NCI-H460 (cell line): ENCODE measurements at regions not wholly inside any gene's neighbourhood (a gene's known extent, or its start where the extent isn't known, plus 50 kb on each side); places are given as distances from the start of the nearest gene placed in this dataset.
"Not testable (repeated sequence)": the region's sequence is repeated elsewhere in the genome, so short reads cannot be mapped to it uniquely, and the experiment has no call there.

Experiments
- DNase-seq: peaks from one replicate; pipeline ENCODE4 v3.0.0-alpha.2; 2016; ENCODE audit warnings: low read depth; ENCODE audit errors: extremely low read depth

DNA sequence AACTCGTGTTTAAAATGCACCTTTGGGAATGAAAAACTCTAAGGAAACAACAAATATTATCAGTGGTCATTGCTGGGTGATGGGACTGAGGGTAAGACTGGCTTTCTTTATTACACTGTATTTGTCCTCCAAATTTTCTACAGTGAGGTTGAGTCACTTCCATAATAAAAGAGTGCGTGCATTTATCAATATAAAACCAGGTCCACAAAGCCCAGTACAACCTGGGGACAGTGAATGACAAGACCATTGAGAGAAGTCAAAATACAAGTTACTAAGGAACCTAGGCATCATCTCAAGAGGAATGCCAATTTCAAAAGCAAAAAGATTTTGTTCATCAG is 76.4 kb downstream of the MAGED4 start:
- no peak for DNase-seq

DNA sequence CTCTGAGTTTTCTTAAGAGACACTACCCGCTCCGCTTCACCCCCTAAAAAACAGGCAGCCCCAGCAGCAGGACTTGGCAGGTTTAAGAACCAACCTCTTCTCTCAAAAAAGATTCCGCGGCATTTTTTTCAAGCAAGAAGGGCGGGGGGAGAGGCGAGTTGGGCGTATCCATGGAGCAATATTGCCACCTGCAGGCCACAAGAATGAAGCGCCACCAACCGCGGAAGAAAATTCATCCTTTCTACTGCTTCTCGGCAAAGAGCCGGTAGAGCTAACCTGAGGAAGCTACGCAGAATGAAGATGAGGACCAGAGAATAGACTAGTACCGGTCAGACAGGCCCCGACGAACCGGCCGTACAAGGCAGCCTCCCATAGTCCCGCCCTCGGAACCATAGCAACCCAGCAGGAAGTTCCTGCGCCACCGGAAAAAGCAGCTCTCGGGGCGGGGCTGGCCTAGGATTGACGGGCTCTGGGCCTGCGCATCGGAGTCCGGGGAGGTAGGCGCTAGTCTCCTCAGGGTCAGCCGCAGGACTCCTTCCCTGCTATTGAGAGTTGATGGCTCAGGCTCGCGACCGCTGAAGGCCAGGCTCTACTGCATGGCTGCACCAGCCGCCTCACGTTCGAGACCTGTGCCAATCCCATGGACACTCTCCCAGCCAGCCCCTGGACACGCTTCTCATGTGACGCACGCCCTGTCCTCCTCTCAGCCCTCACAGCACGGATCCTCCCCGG is 76.9 kb downstream of the MAGED4 start:
- peak; percentile 90 for DNase-seq

DNA sequence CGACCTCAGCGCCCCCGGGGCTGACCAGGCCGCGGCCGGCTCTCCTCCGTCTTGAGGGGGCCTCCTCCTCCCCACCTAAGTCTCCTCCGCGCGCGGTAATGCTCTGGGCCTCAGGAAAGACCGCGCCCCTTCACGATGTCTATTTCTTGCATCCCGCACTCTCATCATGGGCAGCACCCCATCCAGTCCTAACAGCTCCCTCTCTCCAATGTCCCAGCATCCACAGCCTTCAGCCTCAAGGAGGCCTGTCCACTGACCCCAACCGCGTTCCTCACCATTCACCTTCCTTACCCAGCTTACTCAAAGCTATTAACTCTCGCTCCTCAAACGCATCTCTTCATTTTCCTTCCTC is 77.5 kb downstream of the MAGED4 start:
- no peak for DNase-seq

DNA sequence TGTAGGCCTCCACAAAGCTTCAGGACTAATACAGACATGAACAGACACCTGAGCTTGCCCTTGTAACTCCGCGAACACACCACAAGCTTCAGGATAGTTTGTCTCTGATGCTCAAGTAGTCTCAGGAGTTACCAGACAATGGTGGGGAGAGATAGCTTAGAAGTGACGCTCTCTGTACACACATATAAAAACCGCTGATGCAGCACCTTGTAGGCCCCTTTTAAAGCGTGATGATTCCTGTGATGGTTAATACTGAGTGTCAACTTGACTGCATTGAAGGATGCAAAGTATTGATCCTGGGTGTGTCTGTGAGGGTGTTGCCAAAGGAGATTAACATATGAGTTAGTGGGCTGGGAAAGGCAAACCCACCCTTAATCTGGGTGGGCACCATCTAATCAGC is 78.7 kb downstream of the MAGED4 start:
- no peak for DNase-seq

DNA sequence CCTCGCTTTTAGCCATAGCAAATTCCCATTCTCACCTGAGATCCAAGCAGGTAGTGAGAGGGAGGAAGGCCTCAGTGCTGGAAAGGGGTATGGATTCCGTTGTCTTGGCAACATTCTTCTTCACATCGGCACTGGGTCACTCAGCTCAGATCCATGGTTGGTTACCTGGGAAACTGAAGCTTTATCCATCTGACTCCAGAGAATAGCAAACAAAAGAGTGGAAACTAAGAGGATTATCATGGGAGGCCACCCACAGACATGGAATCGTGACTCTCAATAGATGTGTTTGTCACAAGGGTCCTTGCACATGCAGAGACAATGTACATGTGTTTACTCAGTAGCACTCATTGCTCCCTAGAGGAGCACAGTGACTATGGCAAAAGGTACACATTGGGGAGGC is 81.0 kb downstream of the MAGED4 start:
- DNase-seq, result no peak

DNA sequence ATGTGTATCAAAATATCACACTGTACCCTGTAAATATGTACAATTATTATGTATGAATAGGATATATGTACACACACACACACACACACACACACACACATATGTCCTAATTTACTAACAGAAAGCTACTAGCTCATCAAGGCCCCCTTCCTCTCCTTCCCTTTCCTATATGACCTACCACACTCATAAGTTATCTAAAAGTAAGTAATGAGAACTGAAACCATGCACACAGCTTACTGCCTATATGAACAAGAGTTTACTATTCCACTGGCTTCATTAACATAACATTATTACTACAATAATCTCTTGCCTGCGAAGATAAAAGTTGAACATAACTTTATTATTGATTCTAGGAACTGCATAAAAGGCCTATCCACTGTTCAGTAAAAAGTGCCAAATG is 83.8 kb downstream of the MAGED4 start:
- not testable (repeated sequence) for DNase-seq

DNA sequence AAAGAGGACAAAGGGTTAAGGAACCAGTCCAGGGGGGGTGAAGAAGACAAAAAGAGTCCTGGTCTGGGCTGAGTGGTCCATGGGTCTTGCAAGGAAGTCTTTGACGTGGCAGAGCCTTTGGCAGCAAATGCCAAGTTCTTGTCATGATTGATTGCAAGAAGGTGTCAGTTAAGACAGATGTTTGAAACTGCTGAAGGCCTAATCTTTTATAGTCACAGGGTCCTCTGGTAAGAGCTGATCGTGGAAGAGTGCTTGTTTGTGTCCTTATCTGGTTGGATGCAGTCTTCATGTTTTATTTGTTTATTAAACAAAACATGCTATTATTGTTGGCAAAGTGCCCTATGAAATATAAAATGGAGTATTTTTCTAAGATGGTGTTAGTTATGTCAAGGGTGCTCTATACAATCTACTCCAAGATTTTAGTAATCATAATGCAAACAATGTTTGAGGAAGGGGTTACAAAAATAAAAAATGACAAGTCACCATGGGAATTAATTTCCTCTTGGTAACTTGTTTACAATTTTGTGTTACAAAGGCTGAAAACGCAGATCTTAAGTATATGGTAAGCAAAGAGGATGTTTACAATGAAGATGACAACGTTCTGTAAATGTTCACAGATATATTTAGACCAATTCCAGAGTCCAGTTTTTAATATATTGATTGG is 85.9 kb downstream of the MAGED4 start:
- no peak for DNase-seq

DNA sequence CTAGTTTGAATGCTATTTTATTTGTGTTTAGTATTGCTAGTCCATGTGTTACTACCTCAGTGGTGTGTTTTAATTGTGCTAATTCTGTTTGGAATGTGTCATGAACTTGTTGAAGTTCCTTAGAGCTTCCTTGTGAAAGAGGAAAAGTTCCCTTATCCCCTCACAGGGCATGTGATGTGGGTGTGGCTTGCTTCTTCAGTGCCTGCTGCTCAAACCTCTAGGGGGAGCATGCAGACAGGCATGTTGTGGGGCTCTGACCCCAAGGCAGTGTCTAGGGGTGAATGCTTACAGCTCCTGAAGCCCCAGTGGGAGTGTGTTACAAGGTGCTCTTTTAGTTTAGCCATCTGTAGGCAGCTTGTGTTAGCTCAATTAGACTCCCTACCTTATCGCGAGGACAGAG is 86.5 kb downstream of the MAGED4 start:
- DNase-seq, result no peak

DNA sequence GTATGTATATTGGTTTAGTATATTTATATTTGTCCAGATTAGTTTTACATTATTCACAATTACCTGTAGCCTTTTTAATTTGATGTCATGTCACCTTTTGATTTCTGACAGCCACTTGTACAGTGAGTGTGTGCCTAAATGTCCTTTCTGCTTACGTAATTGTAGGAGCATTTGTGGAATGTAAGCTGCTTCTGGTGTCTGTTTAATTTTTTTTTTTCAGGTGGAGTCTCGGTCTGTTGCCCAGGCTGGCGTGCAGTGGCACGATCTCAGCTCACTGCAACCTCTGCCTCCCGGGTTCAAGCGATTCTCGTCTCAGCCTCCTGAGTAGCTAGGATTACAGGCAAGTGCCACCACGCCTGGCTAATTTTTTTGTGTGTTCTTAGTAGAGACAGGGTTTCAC is 91.2 kb upstream of the XAGE2 start:
- DNase-seq, result no peak

DNA sequence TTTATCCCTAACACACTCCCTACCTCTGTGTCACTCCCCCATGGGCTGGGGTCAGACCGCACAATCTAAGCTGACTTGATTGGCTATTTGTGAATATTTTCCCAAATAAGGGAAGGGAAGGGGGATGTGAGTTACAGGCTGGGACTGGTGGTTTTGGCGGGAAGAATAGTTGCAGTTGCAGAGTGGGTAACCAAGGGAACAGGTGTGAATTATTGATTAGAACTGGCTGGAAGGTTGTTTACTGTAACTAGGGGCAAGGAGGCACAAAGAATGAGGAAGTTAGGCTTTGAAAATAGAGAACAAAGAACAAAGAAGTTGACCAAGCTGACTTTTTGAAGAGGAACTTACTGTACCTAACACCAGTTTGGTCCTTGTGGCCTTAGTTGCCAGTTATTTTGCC is 88.0 kb upstream of the XAGE2 start:
- no peak for DNase-seq

DNA sequence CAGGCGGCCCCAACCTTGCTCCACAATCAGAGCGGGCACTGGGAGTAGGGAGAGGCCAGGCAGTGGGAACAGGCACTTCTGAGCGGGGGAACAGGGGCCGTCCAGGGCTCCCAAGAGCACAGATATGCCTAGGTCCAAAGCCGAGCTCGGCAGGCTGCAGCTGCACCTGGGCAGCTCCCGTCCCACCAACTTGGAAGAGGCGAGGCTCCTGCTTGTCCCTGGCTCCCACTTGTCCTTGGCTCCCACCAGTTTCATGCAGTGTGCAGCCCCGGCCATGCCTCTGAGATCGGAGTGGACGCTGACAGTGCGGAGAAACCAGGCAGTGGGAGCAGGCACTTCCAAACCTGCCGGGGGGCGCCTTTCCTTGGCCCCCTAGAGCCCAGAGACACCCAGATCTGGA is 84.0 kb upstream of the XAGE2 start:
- DNase-seq, result no peak

DNA sequence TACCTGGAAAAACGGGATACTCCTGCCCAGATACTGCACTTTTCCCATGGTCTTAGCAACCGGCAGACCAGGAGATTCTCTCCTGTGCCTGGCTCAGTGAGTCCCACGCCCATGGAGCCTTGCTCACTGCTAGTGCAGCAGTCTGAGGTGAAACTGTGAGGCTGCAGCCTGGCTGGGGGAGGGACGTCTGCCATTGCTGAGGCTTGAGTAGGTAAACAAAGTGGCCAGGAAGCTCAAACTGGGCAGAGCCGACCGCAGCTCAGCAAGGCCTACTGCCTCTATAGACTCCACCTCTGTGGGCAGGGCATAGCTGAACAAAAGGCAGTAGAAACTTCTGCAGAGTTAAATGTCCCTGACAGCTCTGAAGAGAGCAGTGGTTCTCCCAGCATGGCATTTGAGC is 69.9 kb upstream of the XAGE2 start:
- not testable (repeated sequence) for DNase-seq

DNA sequence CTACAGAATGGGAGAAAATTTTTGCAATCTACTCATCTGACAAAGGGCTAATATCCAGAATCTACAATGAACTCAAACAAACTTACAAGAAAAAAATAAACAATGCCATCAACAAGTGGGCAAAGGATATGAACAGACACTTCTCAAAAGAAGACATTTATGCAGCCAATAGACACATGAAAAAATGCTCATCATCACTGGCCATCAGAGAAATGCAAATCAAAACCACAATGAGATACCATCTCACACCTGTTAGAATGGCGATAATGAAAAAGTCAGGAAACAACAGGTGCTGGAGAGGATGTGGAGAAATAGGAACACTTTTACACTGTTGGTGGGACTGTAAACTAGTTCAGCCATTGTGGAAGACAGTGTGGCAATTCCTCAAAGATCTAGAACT is 60.3 kb upstream of the XAGE2 start:
- not testable (repeated sequence) for DNase-seq
